ENCODE measurements at regions not wholly inside any gene's neighbourhood (a gene's known extent, or its start where the extent isn't known, plus 50 kb on each side); places are given as distances from the start of the nearest gene placed in this dataset.

GRCh38 chr10:58951087-58951486 lies 225.4 kb upstream of the PHYHIPL start:
- TF ChIP-seq CTCF (IDR thresholded peaks at IDR 0.05): no peak
- TF ChIP-seq POLR2A (IDR thresholded peaks at IDR 0.05): no peak
- no peak for TF ChIP-seq POLR2AphosphoS5 (IDR thresholded peaks at IDR 0.05)

All from suprapubic skin (tissue), 4 donors.